DOHH2 (cell line): ENCODE measurements at regions not wholly inside any gene's neighbourhood (a gene's known extent, or its start where the extent isn't known, plus 50 kb on each side); places are given as distances from the start of the nearest gene placed in this dataset.

Experiments used
- CTCF ChIP-seq: fragments of 200-600 bp; sonication (generic); IDR thresholded peaks from one replicate; pipeline ENCODE4 v1.5.1; 2014; ENCODE audit warnings: antibody characterized with exemption, mild to moderate bottlenecking, low read depth, low read length; ENCODE audit not compliant: poor library complexity, severe bottlenecking
- EZH2phosphoT487 ChIP-seq: fragments of 200-600 bp; sonication (generic); IDR thresholded peaks from 2 replicates; pipeline ENCODE4 v1.6.1; 2017; ENCODE audit warnings: borderline replicate concordance, mild to moderate bottlenecking, antibody characterized with exemption, low read length, moderate library complexity, mixed read lengths

GRCh38 chr10:62501547-62501946, 127.4 kb downstream of the ZNF365 start:
- TF ChIP-seq CTCF (no peak), EZH2phosphoT487 (no peak)
